ENCODE measurements at regions not wholly inside any gene's neighbourhood (a gene's known extent, or its start where the extent isn't known, plus 50 kb on each side); places are given as distances from the start of the nearest gene placed in this dataset.

DNA sequence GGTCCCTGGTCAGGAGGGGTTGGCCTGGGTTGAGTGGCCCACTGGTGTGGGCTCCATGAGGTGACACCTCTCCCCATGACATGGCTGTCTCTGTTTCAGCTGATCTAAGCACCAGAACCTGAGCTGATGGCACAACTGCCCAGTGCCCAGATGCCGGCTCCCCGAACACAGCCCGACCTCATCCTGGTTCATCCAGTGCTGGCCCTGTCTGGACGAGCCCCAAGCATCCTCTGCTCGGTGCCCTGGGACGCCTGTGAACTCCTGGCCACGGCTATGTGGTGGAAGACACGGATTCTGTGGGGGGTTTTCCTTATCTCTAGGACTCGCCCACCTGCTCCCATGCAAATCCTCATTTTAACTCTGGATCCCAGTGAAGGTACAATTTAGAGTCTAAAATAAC lies 389.2 kb downstream of the SHANK2 start:
- DNase-seq (ENCODE audit: low read depth, low spot score): no peak
- Histone ChIP-seq H3K79me2 (ENCODE audit: insufficient read depth, low read length) (no peaks in the 10 kb centered on the region), H2AFZ (ENCODE audit: low read depth, low read length, poor library complexity, severe bottlenecking) (no peak overlapping the region), H3K9ac (ENCODE audit: low read length) (no peak overlapping the region), H3K27me3 (ENCODE audit: insufficient read depth, low read length) (no peaks in the 10 kb centered on the region), H3K27ac (ENCODE audit: low read depth, low read length) (no peak overlapping the region), H3K4me1 (ENCODE audit: control insufficient read depth in 1 of 2, insufficient read depth in 2 of 2, low read length in 2 of 2) (no peaks in the 10 kb centered on the region), H3K36me3 (ENCODE audit: control insufficient read depth in 1 of 2, insufficient read depth in 2 of 2, low read length in 2 of 2) (no peaks in the 10 kb centered on the region), H3K9me2 (ENCODE audit: insufficient read depth) (no peaks in the 10 kb centered on the region), H3K4me2 (ENCODE audit: low read length) (no peak overlapping the region), H3K4me3 (replicated peaks in 1 of 2; ENCODE audit: low read depth in 1 of 2, low read length in 2 of 2) (no peak overlapping the region), H4K20me1 (ENCODE audit: insufficient read depth) (no peaks in the 10 kb centered on the region), H3K9me3 (ENCODE audit: control insufficient read depth in 1 of 2, insufficient read depth in 1 of 2, low read depth in 1 of 2, low read length in 2 of 2) (no peaks in the 10 kb centered on the region)
- ATAC-seq: no peak
- POLR2A ChIA-PET: no interaction called here
- RAD21 ChIA-PET (ENCODE audit: low non-redundant PET in 1 of 2, low total read pairs in 2 of 2, uncharacterized antibody in 2 of 2, unreplicated experiment in 2 of 2): no interaction called here
- BruUV-seq (replicated peaks): no TSS peak
- intact Hi-C loops (cut with micrococcal nuclease): no loop called here
- no peak for TF ChIP-seq POLR2A (IDR thresholded peaks at IDR 0.05; ENCODE audit: borderline replicate concordance, extremely low read depth, insufficient read depth, insufficient read length)
- no peak for TF ChIP-seq JUND (IDR thresholded peaks at IDR 0.05)
- no peak for TF ChIP-seq ELF1 (IDR thresholded peaks at IDR 0.05; ENCODE audit: borderline replicate concordance, low read depth)
- TF ChIP-seq EZH2phosphoT487 (IDR thresholded peaks at IDR 0.05; ENCODE audit: borderline replicate concordance): no peak
- no peak for TF ChIP-seq CBX3 (IDR thresholded peaks at IDR 0.05; ENCODE audit: low read depth)
- no peak for TF ChIP-seq SIN3A (IDR thresholded peaks at IDR 0.05; ENCODE audit: low read depth)
- no peak for TF ChIP-seq ATF3 (IDR thresholded peaks at IDR 0.05)
- TF ChIP-seq, protein P1, sequence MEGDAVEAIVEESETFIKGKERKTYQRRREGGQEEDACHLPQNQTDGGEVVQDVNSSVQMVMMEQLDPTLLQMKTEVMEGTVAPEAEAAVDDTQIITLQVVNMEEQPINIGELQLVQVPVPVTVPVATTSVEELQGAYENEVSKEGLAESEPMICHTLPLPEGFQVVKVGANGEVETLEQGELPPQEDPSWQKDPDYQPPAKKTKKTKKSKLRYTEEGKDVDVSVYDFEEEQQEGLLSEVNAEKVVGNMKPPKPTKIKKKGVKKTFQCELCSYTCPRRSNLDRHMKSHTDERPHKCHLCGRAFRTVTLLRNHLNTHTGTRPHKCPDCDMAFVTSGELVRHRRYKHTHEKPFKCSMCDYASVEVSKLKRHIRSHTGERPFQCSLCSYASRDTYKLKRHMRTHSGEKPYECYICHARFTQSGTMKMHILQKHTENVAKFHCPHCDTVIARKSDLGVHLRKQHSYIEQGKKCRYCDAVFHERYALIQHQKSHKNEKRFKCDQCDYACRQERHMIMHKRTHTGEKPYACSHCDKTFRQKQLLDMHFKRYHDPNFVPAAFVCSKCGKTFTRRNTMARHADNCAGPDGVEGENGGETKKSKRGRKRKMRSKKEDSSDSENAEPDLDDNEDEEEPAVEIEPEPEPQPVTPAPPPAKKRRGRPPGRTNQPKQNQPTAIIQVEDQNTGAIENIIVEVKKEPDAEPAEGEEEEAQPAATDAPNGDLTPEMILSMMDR (IDR thresholded peaks at IDR 0.05 in 2 of 3, conservative IDR thresholded peaks at IDR 0.05 in 1 of 3; ENCODE audit: borderline replicate concordance in 1 of 3, insufficient read depth in 1 of 3, low read depth in 2 of 3, low read length in 2 of 3): no peak
- TF ChIP-seq FOSL1 (IDR thresholded peaks at IDR 0.05; ENCODE audit: low read depth): no peak
- no peak for TF ChIP-seq YY1 (IDR thresholded peaks at IDR 0.05; ENCODE audit: extremely low read depth, insufficient replicate concordance, low read depth, low read length)
- no peak for TF ChIP-seq SP1 (IDR thresholded peaks at IDR 0.05; ENCODE audit: low read depth)
- TF ChIP-seq ZFX (IDR thresholded peaks at IDR 0.05): no peak
- TF ChIP-seq RAD21 (IDR thresholded peaks at IDR 0.05; ENCODE audit: low read depth): no peak
- no peak for TF ChIP-seq EZH2 (IDR thresholded peaks at IDR 0.05)
- no peak for TF ChIP-seq POLR2AphosphoS5 (IDR thresholded peaks at IDR 0.05; ENCODE audit: low read depth, low read length)
- TF ChIP-seq, protein P2, sequence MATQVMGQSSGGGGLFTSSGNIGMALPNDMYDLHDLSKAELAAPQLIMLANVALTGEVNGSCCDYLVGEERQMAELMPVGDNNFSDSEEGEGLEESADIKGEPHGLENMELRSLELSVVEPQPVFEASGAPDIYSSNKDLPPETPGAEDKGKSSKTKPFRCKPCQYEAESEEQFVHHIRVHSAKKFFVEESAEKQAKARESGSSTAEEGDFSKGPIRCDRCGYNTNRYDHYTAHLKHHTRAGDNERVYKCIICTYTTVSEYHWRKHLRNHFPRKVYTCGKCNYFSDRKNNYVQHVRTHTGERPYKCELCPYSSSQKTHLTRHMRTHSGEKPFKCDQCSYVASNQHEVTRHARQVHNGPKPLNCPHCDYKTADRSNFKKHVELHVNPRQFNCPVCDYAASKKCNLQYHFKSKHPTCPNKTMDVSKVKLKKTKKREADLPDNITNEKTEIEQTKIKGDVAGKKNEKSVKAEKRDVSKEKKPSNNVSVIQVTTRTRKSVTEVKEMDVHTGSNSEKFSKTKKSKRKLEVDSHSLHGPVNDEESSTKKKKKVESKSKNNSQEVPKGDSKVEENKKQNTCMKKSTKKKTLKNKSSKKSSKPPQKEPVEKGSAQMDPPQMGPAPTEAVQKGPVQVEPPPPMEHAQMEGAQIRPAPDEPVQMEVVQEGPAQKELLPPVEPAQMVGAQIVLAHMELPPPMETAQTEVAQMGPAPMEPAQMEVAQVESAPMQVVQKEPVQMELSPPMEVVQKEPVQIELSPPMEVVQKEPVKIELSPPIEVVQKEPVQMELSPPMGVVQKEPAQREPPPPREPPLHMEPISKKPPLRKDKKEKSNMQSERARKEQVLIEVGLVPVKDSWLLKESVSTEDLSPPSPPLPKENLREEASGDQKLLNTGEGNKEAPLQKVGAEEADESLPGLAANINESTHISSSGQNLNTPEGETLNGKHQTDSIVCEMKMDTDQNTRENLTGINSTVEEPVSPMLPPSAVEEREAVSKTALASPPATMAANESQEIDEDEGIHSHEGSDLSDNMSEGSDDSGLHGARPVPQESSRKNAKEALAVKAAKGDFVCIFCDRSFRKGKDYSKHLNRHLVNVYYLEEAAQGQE (IDR thresholded peaks at IDR 0.05; ENCODE audit: low read depth): no peak
- CTCF ChIA-PET: interaction anchor here (0.9 kb wide), 1 partner anchor 9 kb away, joined by 3 read pairs; no protein-coding TSS in a partner anchor
